HG03103 (cell line): ENCODE measurements at regions not wholly inside any gene's neighbourhood (a gene's known extent, or its start where the extent isn't known, plus 50 kb on each side); places are given as distances from the start of the nearest gene placed in this dataset.
"Not testable (repeated sequence)": the region's sequence is repeated elsewhere in the genome, so short reads cannot be mapped to it uniquely, and the experiment has no call there.

ENCODE experiments used
- ATAC-seq: cut with Tn5 transposase; IDR thresholded peaks from one replicate; pipeline ENCODE4 v1.9.1; 2021; ENCODE audit warnings: low read depth; ENCODE audit not compliant: unreplicated experiment

DNA sequence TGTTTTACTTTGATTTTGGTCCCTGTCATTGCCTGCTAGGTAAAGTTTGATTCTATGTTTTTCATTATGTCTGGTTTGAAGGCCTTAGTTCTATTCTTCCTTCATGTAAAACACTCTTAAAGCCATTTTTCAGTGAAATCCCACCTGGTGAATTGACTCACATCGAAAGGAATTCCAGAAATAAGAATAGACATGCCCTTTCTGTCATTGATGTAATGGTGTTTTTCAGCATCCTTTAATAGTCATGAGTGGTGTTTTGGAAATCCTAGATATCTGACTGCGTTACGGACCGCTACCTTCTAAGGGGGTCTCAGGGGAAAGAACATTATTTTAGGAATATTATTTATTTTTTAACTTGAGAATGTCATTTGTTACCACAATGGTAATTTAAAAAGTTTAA, 104.5 kb upstream of the ZEB2 start:
- ATAC-seq = no peak

DNA sequence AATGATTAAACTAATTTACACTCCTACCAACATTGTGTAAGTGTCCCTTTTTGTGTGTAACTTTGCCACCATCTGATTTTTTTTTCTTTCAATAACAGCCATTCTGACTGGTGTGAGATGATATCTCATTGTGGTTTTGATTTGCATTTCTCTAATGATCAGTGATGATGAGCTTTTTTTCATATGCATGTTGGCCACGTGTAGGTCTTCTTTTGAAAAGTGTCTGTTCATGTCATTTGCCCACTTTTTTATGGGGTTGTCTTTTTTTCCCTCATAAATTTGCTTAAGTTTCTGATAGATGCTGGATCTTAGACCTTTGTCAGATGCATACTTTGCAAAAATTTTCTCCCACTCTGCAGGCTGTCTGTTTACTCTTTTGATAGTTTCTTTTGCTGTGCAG, 102.5 kb upstream of the ZEB2 start:
- not testable (repeated sequence) for ATAC-seq

GRCh38 chr2:144621266-144621665, 101.3 kb upstream of the ZEB2 start:
- no peak for ATAC-seq

DNA sequence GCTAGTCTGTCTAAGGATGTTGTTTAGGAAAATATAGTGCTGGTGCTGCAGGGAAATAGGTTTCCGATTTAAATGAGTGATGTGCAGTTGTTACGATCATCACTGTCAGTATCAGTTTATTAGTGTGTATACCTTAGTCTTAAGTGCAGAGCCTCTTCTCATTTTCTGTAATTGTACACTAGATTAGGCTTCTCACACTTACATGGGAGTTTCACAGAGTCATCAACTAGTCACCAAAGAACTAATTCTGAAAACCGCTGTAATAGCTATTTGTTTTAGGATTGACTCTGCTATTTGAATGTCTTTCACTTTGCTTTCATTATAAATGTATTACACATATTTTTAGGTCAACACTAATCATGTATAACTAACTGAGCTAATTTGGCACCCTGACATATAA, 99.8 kb upstream of the ZEB2 start:
- no peak for ATAC-seq

- not testable (repeated sequence) for ATAC-seq
These were observed 97.3 kb upstream of the ZEB2 start for GRCh38 chr2:144617171-144617570.

DNA sequence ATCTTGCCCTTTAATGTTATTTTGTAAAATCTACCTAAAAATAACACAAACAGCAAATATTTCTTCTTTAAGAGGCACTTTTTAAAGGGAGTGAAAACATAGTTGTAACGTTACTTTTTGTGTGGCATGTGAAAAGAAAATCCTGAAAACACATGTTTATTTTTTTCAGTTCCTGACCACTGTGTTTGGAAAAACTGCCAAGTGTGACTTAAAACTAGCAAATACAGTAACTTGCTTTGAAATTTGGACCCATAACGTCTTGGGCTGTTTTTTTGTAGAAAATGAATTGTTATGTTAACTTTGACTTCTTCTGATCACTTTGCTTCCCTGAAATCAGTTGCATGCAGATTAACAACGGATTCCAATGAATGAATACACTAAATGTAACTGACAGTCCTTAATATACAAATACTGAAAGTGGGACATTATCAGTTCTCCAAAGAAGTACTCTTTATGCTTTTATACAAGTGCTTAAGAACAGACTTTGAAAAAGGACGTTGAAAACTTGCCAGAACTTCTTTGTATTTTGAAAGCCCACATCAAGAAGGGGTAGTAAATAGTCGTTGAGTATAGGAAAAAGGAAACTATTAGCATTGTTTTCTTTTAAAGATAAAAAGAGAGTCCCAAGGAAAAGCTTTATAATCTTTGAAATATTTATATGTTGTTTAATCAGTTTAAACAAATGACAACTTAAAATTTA, 96.1 kb upstream of the ZEB2 start:
- no peak for ATAC-seq

DNA sequence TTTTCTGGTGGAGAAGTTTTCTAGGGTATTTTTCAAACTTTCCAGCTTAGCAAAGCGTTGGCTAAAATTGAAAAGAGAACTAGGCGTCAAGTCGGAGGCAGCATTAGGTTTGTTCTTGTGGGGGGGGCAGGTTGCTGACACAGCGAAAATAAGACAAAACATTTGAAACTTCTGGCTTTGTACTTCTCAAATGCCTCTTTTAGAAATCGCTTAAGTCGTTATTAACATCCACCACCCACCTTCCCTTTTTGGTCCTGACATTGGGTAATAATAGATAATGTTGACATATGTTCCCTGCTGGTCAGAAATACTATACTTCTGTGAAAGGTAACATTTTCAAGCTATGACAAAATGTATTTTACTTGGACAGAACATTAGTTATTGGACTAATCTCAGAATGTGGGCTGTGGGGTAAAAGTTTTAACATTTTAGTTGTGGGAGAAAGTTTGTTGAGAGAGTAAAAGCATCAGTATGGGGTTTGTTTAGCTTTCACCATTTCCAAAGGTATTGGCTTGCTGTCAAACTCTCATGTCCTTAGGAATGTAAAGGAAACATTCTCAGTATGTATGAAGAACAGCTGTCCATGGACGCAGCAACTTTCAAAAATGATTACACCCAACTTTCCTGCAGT, 88.1 kb upstream of the ZEB2 start:
- ATAC-seq = no peak

- no peak for ATAC-seq
These were observed 87.2 kb upstream of the ZEB2 start for GRCh38 chr2:144607099-144607498.

- ATAC-seq = no peak
These were observed 86.7 kb upstream of the ZEB2 start for GRCh38 chr2:144606466-144607095.

DNA sequence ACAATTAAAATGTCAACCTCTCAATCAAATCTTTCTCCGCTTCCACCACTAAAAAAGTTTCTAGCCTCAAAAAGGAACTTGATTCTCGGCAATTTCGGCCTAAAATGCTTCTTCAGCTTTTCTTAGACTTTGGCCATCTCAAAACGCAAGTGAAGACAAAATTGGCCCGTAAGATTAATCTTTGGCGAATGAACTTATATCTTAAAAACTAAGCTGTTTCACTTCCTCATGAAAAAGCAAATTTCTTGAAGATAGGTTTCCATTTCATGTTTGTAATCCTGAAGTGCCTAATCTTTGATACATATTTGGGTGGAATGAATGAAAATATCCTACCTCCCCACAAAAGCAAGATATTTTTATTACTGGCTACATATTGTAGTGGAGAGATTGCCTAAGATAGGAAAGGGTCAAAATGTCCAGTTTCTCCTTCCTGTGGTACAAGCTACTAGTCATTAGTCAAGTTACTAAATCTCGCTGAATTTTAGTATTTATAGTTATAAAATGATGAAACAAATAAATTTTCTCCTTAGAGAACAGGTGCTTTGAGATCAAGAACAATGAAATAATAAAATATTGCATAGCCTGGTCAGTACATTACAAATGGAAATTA, 85.4 kb upstream of the ZEB2 start:
- ATAC-seq = no peak

GRCh38 chr2:144603334-144603733, 83.4 kb upstream of the ZEB2 start:
- no peak for ATAC-seq

DNA sequence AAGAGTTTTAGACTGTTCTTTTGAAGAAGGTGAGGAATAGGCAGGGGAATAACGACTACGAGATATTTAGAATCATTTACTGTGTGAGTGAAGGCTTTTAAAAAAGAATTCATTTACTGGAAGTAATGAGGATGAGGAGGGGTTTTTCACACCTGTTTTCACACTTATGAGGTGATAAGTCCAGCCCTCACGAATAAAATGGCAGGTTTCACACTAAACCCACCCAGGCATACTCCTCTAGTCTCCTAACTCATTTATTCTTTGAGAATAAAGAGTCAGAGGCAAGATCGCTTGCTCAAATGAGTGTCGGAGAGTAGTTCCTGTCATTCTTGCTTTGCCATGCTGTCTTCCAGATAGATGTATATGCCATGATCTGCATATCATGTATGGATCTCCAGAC, 79.0 kb upstream of the ZEB2 start:
- ATAC-seq = no peak

GRCh38 chr2:144597894-144598593, 78.1 kb upstream of the ZEB2 start:
- no peak for ATAC-seq

GRCh38 chr2:144597388-144597787, 77.5 kb upstream of the ZEB2 start:
- ATAC-seq = no peak

- ATAC-seq = peak; percentile 89
These were observed 76.4 kb upstream of the ZEB2 start for GRCh38 chr2:144596073-144596871.

DNA sequence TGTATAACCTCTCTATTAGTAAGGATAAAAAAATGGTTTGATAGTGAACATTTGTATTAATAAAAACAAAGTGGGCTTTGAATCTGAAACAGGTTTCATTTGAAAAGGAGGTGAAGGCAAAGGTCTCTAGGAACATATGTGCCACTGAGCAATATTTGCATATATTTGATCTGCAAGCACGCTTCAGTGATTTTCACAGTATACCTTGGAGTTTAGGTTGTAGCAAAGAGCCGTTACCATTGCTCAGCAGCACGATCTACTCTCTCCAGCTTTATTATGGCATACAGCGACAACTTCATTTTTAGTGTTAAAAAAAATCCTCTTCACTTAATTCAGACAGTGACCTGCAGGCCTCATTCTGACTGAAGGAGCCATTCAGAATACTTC, 75.8 kb upstream of the ZEB2 start:
- peak; percentile 30 for ATAC-seq

DNA sequence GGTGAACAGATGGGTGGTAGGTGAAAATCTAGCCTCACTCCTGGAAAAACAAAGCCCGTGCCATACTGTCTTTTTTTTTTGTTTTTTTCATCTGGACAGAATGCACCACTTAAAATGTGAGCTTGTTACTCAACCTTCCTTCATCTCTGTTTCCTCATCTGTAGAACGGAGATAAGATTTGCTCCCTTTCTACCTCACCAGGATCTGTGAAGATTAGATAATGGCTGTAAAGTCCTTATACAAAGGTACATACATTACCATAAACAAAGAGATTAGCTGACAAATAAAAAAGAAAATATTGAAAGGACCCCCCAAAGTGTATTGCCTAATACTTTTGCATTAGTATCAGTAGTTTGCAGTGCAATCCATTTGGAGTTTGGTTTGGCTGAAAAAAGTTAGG, 75.4 kb upstream of the ZEB2 start:
- ATAC-seq = no peak

DNA sequence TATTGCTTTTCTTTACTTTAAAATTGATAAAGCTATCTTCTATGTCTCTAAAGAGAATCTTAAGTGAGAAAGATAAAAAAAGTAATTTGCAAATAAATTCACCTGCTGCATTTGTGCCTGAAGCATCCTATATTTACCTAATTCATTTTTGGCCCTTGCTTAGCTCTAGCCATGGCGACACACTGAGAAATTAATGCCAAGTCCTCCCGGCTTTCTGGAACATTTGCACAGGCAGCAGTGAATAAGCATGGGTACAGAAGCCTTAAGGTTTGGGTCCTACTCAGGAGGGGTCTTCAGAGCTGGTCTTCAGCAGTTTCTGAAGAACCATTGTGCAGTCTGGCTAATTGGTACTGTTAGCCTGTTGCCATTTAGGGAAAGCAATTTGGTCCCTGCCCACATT, 73.9 kb upstream of the ZEB2 start:
- no peak for ATAC-seq

DNA sequence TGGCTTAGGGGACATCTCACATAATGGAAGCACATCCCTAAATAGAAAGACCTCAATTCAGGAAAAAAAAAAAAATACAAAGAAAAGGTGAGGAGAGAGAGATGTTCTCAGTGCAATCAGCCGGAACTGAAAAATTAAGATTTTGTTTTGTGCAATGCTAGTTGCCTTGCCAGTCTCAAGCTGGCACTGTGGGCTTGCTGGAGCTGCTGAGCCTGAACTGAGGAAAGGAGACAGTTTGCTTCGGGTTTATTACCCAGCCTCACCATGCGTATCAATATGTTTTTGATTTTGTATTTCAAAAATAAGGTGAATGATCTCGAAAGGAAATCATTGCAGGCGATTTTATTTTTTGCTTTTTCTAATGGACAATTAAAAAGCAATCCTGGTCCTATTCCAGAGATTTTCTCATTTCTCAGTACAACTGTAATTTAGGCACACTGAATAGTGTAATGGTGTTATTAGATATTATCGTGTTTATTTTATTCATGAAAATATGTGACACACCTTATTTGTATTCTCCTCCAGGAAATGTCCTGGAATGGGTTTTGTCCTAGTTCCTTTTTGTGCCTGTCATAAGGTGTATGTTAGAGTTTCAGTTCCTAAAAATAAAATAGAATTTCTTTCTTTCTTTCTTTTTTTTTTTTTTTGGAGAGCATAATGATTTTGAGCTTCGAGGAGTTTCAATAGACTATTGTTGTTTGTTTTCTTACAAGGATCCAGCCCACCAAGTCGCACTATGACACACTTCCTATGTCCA, 72.8 kb upstream of the ZEB2 start:
- ATAC-seq = no peak

DNA sequence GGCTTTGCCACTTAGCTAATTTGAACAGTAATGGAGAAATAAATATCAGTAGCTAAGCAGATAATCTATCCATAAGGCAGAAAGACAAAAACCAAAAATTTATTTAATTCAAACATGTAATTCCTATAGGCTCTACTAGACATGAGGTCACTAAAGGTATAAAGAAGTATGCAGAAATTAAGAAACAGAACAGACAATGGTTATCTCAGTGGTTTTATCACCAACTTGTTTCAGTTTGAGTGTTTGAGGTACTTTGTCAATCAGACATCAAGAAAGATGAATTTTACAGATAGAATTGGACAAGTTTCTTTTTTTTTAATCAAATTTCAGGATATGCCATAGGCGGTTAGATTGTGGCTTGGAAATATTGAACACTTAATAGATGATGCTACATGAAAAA, 67.4 kb upstream of the ZEB2 start:
- ATAC-seq = no peak
